Parathyroid adenoma (tissue), 2 donors: ENCODE measurements at regions not wholly inside any gene's neighbourhood (a gene's known extent, or its start where the extent isn't known, plus 50 kb on each side); places are given as distances from the start of the nearest gene placed in this dataset.

Source experiments
- H2AFZ ChIP-seq: fragments of 300-600 bp; sonication (generic); one replicate; pipeline ENCODE4 v1.7.0; 2017; ENCODE audit warnings: antibody characterized with exemption, mild to moderate bottlenecking
- H3K27ac ChIP-seq: fragments of 300-600 bp; sonication (generic); one replicate; pipeline ENCODE4 v1.7.0; 2017
- H3K27me3 ChIP-seq: fragments of 300-600 bp; sonication (generic); one replicate; pipeline ENCODE4 v1.7.0; 2017; ENCODE audit warnings: low read length; ENCODE audit not compliant: control insufficient read depth, insufficient read depth
- H3K36me3 ChIP-seq: fragments of 300-600 bp; sonication (generic); one replicate; pipeline ENCODE4 v1.7.0; 2017; ENCODE audit warnings: low read length; ENCODE audit not compliant: control insufficient read depth, insufficient read depth
- H3K4me1 ChIP-seq: fragments of 300-600 bp; sonication (generic); one replicate; pipeline ENCODE4 v1.7.0; 2017; ENCODE audit warnings: control low read depth
- H3K4me2 ChIP-seq: fragments of 300-600 bp; sonication (generic); one replicate; pipeline ENCODE4 v1.7.0; 2017; ENCODE audit warnings: low read length
- H3K4me3 ChIP-seq: fragments of 300-600 bp; sonication (generic); one replicate; pipeline ENCODE4 v1.7.0; 2017; ENCODE audit warnings: low read depth, low read length
- H3K79me2 ChIP-seq: fragments of 300-600 bp; sonication (generic); one replicate; pipeline ENCODE4 v1.7.0; 2017; ENCODE audit warnings: control low read depth
- H3K9ac ChIP-seq: fragments of 300-600 bp; sonication (generic); one replicate; pipeline ENCODE4 v1.7.0; 2017; ENCODE audit warnings: mild to moderate bottlenecking
- H3K9me3 ChIP-seq: fragments of 300-600 bp; sonication (generic); one replicate; pipeline ENCODE4 v1.7.0; 2017; ENCODE audit warnings: low read length; ENCODE audit not compliant: control insufficient read depth
- TF ChIP-seq, protein P1 (sequence below): fragments of 300-600 bp; sonication (generic); IDR thresholded peaks from one replicate; pipeline ENCODE4 v1.7.0; 2017; ENCODE audit warnings: antibody characterized with exemption, mild to moderate bottlenecking
- donor health status: primary hyperparathyroidism.

- no peak overlapping the region for H3K4me2 ChIP-seq
- H3K27me3 ChIP-seq = no peaks in the 10 kb centered on the region
- H3K4me1 ChIP-seq = no peaks in the 10 kb centered on the region
- no peak overlapping the region for H3K9ac ChIP-seq
- no peaks in the 10 kb centered on the region for H3K9me3 ChIP-seq
- H3K79me2 ChIP-seq = no peaks in the 10 kb centered on the region
- H3K27ac ChIP-seq = no peak overlapping the region
- H3K36me3 ChIP-seq = no peaks in the 10 kb centered on the region
- no peak overlapping the region for H2AFZ ChIP-seq
- TF ChIP-seq, protein P1, sequence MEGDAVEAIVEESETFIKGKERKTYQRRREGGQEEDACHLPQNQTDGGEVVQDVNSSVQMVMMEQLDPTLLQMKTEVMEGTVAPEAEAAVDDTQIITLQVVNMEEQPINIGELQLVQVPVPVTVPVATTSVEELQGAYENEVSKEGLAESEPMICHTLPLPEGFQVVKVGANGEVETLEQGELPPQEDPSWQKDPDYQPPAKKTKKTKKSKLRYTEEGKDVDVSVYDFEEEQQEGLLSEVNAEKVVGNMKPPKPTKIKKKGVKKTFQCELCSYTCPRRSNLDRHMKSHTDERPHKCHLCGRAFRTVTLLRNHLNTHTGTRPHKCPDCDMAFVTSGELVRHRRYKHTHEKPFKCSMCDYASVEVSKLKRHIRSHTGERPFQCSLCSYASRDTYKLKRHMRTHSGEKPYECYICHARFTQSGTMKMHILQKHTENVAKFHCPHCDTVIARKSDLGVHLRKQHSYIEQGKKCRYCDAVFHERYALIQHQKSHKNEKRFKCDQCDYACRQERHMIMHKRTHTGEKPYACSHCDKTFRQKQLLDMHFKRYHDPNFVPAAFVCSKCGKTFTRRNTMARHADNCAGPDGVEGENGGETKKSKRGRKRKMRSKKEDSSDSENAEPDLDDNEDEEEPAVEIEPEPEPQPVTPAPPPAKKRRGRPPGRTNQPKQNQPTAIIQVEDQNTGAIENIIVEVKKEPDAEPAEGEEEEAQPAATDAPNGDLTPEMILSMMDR = no peak
- no peak overlapping the region for H3K4me3 ChIP-seq
These were observed 1051.4 kb upstream of the EEF2KMT start for GRCh38 chr16:6149031-6149430.

DNA sequence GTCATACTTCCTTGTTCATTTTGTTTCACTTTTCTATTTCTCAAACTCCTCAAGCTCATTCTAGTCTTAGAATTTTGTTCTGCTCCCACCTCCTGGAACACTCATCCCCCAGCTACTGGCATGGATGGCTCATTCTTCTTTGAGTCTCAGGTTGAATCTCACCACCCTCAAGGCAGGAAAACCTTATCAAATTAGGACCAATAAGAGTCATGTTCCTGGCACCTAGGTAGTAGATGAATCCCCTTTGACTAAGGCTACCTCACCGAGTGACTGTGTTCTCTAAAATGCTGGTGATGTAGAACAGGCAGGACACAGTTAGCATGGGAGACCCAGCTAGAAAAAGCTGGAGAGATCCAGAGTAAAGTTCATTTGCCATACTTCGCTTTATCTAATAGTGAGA is 1050.8 kb upstream of the EEF2KMT start:
- H3K4me3 ChIP-seq = no peak overlapping the region

DNA sequence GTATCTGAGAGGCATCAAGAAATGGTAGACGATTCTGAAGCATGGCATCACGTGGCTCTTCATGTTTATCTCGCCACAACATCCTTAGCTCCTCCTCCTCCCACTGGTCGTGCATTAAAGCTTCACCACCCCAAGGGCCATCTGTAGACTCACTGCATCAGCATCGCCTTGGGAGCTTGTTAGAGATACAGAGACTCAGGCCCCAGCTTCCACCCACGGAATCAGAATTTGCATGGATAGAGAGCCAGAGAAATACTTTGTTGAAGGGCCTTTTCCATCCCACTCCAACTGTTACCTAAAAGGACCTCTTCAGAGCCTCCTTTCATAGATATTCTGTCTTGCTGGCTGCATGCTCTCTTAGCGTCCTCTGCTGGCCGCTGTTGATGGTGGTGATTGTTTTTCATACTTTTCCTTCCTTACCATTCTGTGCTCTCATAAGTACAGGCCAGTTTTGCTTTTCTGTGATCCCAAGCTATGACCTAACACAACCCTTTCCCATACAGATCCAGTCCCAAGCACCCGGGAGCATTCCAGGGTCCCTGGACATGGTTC is 1049.4 kb upstream of the EEF2KMT start:
- TF ChIP-seq, protein P1 = no peak
- Histone ChIP-seq H3K36me3 (no peaks in the 10 kb centered on the region), H2AFZ (no peak overlapping the region), H3K27ac (no peak overlapping the region), H3K4me2 (no peak overlapping the region), H3K9ac (no peak overlapping the region), H3K27me3 (no peaks in the 10 kb centered on the region), H3K9me3 (no peaks in the 10 kb centered on the region), H3K79me2 (no peaks in the 10 kb centered on the region), H3K4me3 (no peak overlapping the region), H3K4me1 (no peaks in the 10 kb centered on the region)

More for the DNA sequence above, 1050.8 kb upstream of the EEF2KMT start:
- H3K36me3 ChIP-seq = no peaks in the 10 kb centered on the region
- no peaks in the 10 kb centered on the region for H3K79me2 ChIP-seq
- no peaks in the 10 kb centered on the region for H3K9me3 ChIP-seq
- no peak overlapping the region for H3K27ac ChIP-seq
- no peaks in the 10 kb centered on the region for H3K27me3 ChIP-seq
- TF ChIP-seq, protein P1 = no peak
- H3K9ac ChIP-seq = no peak overlapping the region
- no peak overlapping the region for H2AFZ ChIP-seq
- H3K4me1 ChIP-seq = no peaks in the 10 kb centered on the region
- H3K4me2 ChIP-seq = no peak overlapping the region

- H3K27ac ChIP-seq = no peak overlapping the region
These were observed 1048.8 kb upstream of the EEF2KMT start for GRCh38 chr16:6146356-6146755.

DNA sequence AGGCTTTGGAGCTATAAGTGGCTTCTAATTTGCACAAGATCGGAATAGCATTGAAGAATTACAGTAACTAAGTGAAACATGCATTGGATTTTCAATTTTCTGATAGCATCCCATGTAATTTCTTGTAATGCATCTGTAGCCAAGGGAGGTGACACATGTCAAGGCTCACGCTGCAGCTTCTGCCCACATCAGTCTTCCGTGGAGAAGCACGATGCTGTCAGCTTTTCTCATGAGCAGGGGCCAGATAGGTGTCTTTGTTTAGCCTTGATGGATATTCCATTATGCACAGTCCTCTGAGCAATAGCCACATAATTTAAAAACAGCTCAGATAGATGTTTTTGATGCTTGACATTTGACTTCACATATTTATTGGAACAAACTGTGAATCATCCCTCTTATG is 1046.9 kb upstream of the EEF2KMT start:
- no peaks in the 10 kb centered on the region for H3K36me3 ChIP-seq
- no peaks in the 10 kb centered on the region for H3K27me3 ChIP-seq
- no peak overlapping the region for H3K9ac ChIP-seq
- H3K27ac ChIP-seq = no peak overlapping the region
- H3K4me1 ChIP-seq = no peaks in the 10 kb centered on the region
- H3K9me3 ChIP-seq = no peaks in the 10 kb centered on the region
- no peak overlapping the region for H3K4me2 ChIP-seq
- TF ChIP-seq, protein P1 = no peak
- H2AFZ ChIP-seq = no peak overlapping the region
- no peaks in the 10 kb centered on the region for H3K79me2 ChIP-seq
- H3K4me3 ChIP-seq = no peak overlapping the region

More at GRCh38 chr16:6146356-6146755, 1048.8 kb upstream of the EEF2KMT start:
- H3K4me3 ChIP-seq = no peak overlapping the region
- no peak overlapping the region for H3K4me2 ChIP-seq
- TF ChIP-seq, protein P1 = no peak
- no peak overlapping the region for H2AFZ ChIP-seq
- H3K79me2 ChIP-seq = no peaks in the 10 kb centered on the region
- H3K9ac ChIP-seq = no peak overlapping the region
- no peaks in the 10 kb centered on the region for H3K9me3 ChIP-seq
- no peaks in the 10 kb centered on the region for H3K4me1 ChIP-seq
- H3K36me3 ChIP-seq = no peaks in the 10 kb centered on the region
- no peaks in the 10 kb centered on the region for H3K27me3 ChIP-seq
